GM12874 (cell line): ENCODE measurements at regions not wholly inside any gene's neighbourhood (a gene's known extent, or its start where the extent isn't known, plus 50 kb on each side); places are given as distances from the start of the nearest gene placed in this dataset.

Source experiments
- CTCF ChIP-seq: IDR thresholded peaks from 2 replicates; pipeline ENCODE4 v1.5.1; 2011; ENCODE audit warnings: low read depth, mild to moderate bottlenecking, control low read depth, low read length, moderate library complexity; ENCODE audit not compliant: insufficient read depth

GRCh38 chr7:39758234-39758970 is 135.0 kb downstream of the RALA start:
- TF ChIP-seq CTCF, result no peak

GRCh38 chr7:39761449-39761848 is 138.1 kb downstream of the RALA start:
- no peak for TF ChIP-seq CTCF

DNA sequence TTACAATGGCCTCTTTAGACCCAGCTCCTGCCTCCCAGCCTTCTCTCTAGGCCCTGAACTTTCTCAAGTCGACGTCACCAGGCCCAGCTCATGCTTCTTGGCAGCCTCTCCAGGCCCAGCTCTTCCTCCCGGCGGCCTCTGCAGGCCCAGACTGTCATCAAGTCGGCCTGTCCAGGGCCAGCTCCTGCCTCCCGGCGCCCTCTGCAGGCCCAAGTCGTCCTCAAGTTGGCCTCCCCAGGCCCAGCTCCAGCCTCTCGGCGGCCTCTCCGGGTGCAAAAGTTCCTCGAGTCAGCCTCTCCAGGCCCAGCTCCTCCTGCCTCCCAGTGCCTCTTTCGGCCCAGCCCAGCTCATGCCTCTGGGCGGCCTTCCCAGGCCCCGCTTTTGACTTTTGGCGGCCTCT is 158.1 kb upstream of the CDK13 start:
- TF ChIP-seq CTCF, result 0 out of 2 replicates have a peak, but pooled peaks have one; percentile 3

GRCh38 chr7:39808796-39809481 is 141.1 kb upstream of the CDK13 start:
- no peak for TF ChIP-seq CTCF

GRCh38 chr7:39810204-39810642 is 139.8 kb upstream of the CDK13 start:
- no peak for TF ChIP-seq CTCF

DNA sequence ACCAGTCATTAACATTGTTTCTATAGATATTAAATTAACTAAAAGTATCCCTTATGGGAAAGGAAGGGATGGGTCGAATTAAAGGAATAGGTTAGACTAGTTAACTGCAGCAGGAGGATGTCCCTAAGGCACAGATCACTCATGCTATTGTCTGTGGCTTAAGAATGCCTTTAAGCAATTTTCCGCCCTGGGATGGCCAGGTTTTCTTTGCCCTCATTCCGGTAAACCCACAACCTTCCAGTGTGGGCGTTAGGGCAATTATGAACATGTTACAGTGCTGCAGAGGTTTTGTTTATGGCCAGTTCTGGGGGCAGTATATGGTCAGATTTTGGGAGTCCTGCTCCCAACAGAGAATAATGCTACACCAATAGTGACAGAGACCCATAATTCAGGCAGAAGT is 139.3 kb upstream of the CDK13 start:
- no peak for TF ChIP-seq CTCF

DNA sequence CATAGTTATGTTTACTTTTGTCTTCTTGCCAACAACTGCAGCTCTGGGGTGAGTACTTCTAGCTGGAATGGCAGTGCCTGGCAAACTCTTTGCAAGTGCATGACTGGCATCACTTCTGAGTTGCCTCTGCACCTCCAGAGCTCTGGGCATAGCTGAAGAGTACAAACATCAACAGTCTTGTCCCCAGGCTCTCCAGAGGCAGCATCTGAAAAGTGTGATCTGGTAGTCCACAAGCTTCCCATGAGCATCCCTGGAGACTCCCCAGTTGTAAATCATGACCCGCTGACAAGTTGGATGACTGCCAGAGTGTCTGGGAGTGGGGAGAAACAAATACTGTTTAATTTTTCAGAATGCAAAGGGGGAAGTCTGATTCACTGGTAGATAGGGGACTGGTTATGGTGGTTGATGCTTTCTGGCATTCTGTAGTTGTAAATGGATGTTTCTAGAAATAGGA is 138.9 kb upstream of the CDK13 start:
- no peak for TF ChIP-seq CTCF
